Nephron progenitor cell (in vitro differentiated cells): ENCODE measurements at regions not wholly inside any gene's neighbourhood (a gene's known extent, or its start where the extent isn't known, plus 50 kb on each side); places are given as distances from the start of the nearest gene placed in this dataset.
A peak's percentile ranks its signal among the peaks of the same experiment; 100 is the strongest.

Experiments used
- DNase-seq: peaks from one replicate; pipeline ENCODE4 v3.0.0; 2021
- H3K27ac Mint-ChIP-seq: 2 replicates; pipeline ENCODE4 v1.8.0; 2021; ENCODE audit warnings: mild to moderate bottlenecking, moderate library complexity, mixed read lengths
- H3K27me3 Mint-ChIP-seq: 2 replicates; pipeline ENCODE4 v1.8.0; 2021; ENCODE audit warnings: mild to moderate bottlenecking, low read depth, mixed read lengths; ENCODE audit not compliant: poor library complexity
- H3K36me3 Mint-ChIP-seq: 2 replicates; pipeline ENCODE4 v1.8.0; 2021; ENCODE audit warnings: low read depth, mixed read lengths
- H3K4me1 Mint-ChIP-seq: 2 replicates; pipeline ENCODE4 v1.8.0; 2021; ENCODE audit warnings: mixed read lengths
- H3K4me3 Mint-ChIP-seq: 2 replicates; pipeline ENCODE4 v1.8.0; 2021; ENCODE audit warnings: mild to moderate bottlenecking, moderate library complexity, mixed read lengths
- H3K9me3 Mint-ChIP-seq: 2 replicates; pipeline ENCODE4 v1.8.0; 2021; ENCODE audit warnings: mild to moderate bottlenecking, moderate library complexity, mixed read lengths
- TF ChIP-seq, protein P1 (sequence below): fragments of 200-600 bp; sonication (generic); IDR thresholded peaks from 2 replicates; pipeline ENCODE4 v1.5.0; 2021; ENCODE audit warnings: antibody characterized with exemption

DNA sequence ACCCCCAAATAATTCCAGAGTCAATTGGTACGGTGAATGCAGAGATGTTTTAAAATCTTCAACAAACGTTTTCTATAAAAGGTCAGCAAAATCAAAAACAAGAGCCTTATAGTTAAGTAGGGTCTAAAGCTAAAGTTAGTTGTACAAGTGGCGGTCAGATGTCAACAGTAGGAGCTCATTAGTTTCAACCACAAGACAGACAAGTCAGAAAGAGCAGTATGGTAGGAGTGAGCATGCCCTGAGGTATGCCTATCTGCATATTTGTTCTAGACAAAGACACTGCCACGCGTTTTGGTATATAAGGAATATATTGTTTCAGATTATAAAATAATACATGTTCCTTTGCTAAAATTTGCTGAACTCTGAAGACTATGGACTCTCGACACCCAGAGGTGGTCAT is 431.5 kb upstream of the KIF2B start:
- Mint-ChIP-seq H3K27me3 (no peaks in the 10 kb centered on the region), H3K9me3 (no peaks in the 10 kb centered on the region), H3K27ac (peak overlapping the region; percentile 81), H3K4me1 (peaks cover 39% of the 10 kb centered on the region), H3K4me3 (no peak overlapping the region), H3K36me3 (peaks cover 5% of the 10 kb centered on the region)
- TF ChIP-seq, protein P1, sequence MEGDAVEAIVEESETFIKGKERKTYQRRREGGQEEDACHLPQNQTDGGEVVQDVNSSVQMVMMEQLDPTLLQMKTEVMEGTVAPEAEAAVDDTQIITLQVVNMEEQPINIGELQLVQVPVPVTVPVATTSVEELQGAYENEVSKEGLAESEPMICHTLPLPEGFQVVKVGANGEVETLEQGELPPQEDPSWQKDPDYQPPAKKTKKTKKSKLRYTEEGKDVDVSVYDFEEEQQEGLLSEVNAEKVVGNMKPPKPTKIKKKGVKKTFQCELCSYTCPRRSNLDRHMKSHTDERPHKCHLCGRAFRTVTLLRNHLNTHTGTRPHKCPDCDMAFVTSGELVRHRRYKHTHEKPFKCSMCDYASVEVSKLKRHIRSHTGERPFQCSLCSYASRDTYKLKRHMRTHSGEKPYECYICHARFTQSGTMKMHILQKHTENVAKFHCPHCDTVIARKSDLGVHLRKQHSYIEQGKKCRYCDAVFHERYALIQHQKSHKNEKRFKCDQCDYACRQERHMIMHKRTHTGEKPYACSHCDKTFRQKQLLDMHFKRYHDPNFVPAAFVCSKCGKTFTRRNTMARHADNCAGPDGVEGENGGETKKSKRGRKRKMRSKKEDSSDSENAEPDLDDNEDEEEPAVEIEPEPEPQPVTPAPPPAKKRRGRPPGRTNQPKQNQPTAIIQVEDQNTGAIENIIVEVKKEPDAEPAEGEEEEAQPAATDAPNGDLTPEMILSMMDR, result no peak
- no peak for DNase-seq

DNA sequence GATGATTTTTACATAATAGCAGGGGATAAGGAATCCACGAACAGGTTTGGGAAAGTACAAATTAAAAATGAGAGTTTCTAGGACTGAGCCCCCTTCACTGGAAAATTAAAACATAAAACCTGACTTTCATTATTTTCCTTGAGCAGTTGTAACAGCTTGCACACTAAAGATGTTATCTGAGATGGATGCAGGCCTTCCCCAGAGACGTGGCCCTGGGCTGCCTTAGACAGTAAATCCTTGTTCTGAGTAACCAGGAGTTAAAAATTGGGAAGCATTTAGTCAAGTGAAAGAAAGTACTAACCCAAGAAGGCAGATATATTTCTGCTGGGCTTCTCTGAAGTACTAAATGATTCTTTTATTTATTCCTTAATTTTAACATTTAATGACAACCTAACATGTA is 432.2 kb upstream of the KIF2B start:
- no peaks in the 10 kb centered on the region for H3K9me3 Mint-ChIP-seq
- H3K4me3 Mint-ChIP-seq, result no peak overlapping the region
- peaks cover 39% of the 10 kb centered on the region for H3K4me1 Mint-ChIP-seq
- TF ChIP-seq, protein P1, result no peak
- peaks cover 5% of the 10 kb centered on the region for H3K36me3 Mint-ChIP-seq
- peak; percentile 52 for DNase-seq
- H3K27me3 Mint-ChIP-seq, result no peaks in the 10 kb centered on the region
- H3K27ac Mint-ChIP-seq, result peak overlapping the region; percentile 81

DNA sequence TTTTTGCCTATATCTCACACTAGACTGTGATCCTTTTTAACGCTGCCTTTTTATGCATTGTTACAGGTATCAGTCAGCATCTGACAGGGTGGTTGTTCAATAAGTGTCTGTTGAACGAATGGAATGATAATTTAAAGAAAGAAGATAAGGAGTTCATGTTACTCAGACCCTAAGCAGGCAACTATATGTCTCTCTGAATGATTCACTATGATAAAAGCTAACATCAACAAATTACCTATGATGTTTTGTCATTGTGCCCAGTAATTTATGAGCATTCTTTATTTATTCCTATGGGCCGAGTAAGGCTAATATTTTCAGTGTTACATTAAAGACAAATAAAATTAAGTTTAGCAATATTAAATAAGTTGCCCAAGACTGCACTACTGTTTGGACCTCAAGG is 435.0 kb upstream of the KIF2B start:
- TF ChIP-seq, protein P1, result no peak
- Mint-ChIP-seq H3K27ac (no peak overlapping the region), H3K9me3 (no peaks in the 10 kb centered on the region), H3K27me3 (no peaks in the 10 kb centered on the region), H3K36me3 (peaks cover 5% of the 10 kb centered on the region), H3K4me1 (peaks cover 24% of the 10 kb centered on the region), H3K4me3 (no peak overlapping the region)
- no peak for DNase-seq

DNA sequence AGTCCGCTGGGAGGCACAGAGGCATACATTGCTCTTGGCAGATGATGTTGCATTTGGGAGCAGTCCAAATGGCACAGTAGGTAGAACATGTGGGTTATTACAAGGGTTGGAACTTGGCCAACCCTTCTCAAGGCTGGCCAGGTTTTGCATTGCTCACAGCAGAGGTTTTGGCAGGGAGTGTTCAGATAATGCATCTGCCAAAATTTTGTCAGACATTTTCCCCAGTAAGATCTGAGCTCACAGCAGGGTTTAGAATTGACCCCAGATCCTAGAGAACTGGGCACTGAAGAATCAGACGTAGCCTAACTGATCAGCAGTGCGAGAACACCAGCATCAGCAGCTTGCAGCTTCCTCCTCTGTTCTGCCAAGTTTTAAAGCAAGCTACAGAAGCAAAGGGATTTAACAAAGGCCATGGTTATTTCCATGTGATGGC is 468.8 kb upstream of the KIF2B start:
- H3K36me3 Mint-ChIP-seq, result no peaks in the 10 kb centered on the region
- no peak overlapping the region for H3K27ac Mint-ChIP-seq
- DNase-seq, result no peak
- peaks cover 7% of the 10 kb centered on the region for H3K27me3 Mint-ChIP-seq
- no peaks in the 10 kb centered on the region for H3K4me1 Mint-ChIP-seq
- no peak overlapping the region for H3K4me3 Mint-ChIP-seq
- TF ChIP-seq, protein P1, result no peak
- no peaks in the 10 kb centered on the region for H3K9me3 Mint-ChIP-seq

DNA sequence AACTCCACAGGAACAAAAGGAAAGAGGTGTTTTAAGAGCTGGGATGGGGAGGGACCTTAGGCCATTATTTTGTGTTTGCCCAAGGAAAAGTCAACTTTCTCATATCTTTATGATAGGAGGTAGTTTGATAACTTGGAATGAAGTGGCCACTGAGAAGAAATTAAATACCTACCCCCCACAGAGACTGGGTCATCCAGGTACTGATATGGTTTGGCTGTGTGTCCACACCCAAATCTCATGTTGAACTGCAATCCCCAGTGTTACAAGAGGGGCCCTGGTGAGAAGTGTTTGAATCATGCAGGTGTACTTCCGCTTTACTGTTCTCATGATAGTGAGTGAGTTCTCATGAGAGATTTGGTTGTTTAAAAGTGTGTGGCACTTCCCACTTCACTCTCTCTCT is 477.9 kb upstream of the KIF2B start:
- Mint-ChIP-seq H3K9me3 (peaks cover 7% of the 10 kb centered on the region), H3K36me3 (no peaks in the 10 kb centered on the region), H3K4me3 (no peak overlapping the region), H3K4me1 (no peaks in the 10 kb centered on the region), H3K27me3 (peaks cover 3% of the 10 kb centered on the region), H3K27ac (no peak overlapping the region)
- TF ChIP-seq, protein P1, result no peak
- DNase-seq, result no peak

DNA sequence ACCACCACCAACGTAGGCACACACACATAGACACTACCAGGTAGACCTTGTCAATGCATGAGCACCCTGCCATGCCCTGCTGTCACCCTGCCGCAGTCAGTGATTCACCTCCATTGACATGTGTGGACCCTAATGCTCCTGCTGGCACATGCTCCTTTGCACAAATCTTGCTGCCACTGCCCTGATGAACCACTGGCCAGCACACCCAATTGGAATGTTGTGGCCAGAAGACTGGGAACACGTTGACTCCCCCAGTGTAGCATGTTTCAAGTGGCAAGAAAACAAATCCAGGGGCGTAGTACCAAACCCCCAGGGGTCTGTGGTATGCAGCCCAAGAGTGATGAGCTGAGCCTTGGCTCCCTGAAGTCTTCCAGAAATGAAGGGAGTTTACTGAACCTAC is 486.4 kb upstream of the KIF2B start:
- peaks cover 3% of the 10 kb centered on the region for H3K27me3 Mint-ChIP-seq
- no peak overlapping the region for H3K27ac Mint-ChIP-seq
- no peaks in the 10 kb centered on the region for H3K4me1 Mint-ChIP-seq
- H3K4me3 Mint-ChIP-seq, result no peak overlapping the region
- no peak for DNase-seq
- H3K9me3 Mint-ChIP-seq, result peaks cover 38% of the 10 kb centered on the region
- TF ChIP-seq, protein P1, result no peak
- no peaks in the 10 kb centered on the region for H3K36me3 Mint-ChIP-seq
